ENCODE measurements at regions not wholly inside any gene's neighbourhood (a gene's known extent, or its start where the extent isn't known, plus 50 kb on each side); places are given as distances from the start of the nearest gene placed in this dataset.

GRCh38 chr4:155546451-155546850 lies 120.2 kb upstream of the GUCY1A1 start:
- DNase-seq: no peak

GRCh38 chr4:155545456-155545855 lies 121.2 kb upstream of the GUCY1A1 start:
- no peak for DNase-seq

DNA sequence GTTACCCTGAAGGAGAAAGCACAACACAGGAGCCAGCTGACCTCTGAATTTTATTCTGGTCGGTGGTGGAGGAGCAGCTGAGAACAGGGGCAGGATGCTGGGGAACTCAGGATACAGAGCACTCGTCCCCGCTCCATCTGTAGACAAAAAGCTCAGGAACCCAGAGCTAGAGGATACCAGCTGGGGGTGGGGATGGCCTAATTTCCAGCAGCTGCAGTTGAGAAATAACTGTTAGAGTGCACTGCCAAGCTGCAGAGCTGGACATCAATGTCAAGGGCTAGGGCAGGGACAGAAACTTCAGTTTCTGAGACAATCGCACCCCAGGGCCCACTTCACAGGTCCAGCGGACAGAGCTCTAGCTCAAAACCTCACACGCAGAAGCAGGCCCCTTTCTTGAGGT lies 122.1 kb upstream of the GUCY1A1 start:
- DNase-seq: no peak

DNA sequence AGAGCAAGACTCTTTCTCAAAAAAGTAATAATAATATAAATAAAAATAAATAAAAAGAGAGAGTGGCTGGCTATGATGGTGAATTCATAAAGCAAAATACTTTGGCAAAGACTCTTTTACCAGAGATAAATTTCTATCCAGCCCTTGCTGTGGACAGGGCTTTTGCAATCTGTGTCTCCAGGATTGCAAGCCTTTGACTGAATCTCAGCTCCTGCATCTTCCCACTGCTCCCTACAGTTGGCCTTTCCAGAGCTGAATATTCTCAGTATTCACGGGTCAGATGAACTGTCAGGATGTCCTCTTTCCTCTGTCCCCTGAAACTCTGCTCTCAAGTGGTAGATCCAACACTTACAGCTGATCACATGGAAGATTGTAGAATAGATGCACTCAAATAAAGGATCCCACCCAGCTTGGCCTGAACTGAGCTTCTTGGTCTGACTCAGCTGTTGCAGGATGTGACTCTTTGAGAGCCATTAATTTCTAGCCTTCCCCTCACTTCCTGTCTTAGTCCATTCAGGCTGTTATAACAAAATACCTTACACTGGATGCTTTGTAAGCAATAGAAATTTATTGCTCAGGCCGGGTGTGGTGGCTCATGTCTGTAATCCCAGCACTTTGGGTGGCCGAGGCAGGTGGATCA lies 123.4 kb upstream of the GUCY1A1 start:
- no peak for DNase-seq

DNA sequence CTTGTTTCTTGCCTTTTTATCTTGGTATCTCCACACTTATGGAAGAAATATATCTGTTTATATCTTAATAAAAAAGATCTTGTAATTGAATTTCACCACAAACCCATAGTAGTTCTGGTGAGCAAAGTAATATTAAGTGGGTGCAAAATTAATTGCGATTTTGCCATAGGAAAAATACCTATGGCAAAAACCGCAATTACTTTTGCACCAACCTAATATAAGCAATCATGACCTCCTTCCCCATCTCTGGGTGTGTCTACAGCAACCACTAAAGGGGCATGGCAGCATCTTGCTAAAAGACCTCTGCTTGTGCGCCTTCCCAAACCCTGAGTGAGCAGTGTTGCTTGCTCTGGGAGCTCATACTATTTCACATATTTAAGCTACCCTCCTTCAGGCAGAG lies 124.2 kb upstream of the GUCY1A1 start:
- DNase-seq: no peak

DNA sequence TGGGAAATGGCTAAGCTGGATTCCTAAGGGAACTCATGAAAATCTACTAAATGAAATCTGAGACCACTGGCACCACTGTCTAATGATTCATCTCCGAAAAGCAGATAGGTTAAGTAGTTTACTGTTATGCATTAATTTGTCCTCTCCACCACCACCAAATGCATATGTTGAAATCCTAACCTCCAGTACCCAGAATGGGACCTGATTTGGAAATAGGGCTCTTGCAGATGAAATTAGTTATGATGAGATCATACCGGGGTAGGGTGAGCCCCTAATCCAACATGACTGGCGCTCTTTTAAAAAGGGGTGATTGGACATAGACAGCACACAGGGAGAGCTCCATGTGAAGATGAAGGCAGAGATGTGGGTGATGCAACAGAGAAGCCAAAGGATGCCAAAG lies 124.9 kb upstream of the GUCY1A1 start:
- DNase-seq: no peak

GRCh38 chr4:155540698-155541097 lies 126.0 kb upstream of the GUCY1A1 start:
- DNase-seq: no peak

DNA sequence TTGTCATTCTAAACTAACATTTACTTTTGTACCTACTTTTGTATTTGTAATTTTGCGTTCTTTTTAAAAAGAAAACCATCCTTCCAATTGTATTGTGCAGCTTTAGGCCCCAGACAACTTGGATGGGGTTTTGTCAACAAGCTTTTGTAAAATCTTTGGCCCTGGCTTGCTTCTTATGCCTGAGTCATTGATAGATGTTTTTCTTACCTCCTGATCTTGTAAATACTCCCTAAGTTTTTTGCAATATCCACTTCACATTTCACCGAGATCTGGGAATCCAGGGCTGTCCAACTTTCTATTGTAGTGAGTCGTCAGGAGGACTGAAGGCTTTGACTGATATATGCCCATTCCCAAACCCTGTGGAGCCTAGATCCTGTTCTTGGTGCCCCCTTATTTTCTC lies 126.9 kb upstream of the GUCY1A1 start:
- DNase-seq: no peak

- no peak for DNase-seq
Measured at GRCh38 chr4:155535802-155536454, 130.7 kb upstream of the GUCY1A1 start.

GRCh38 chr4:155532373-155533085 lies 134.1 kb upstream of the GUCY1A1 start:
- DNase-seq: no peak

GRCh38 chr4:155530857-155531256 lies 135.8 kb upstream of the GUCY1A1 start:
- no peak for DNase-seq

GRCh38 chr4:155530290-155530689 lies 136.4 kb upstream of the GUCY1A1 start:
- DNase-seq: no peak

- DNase-seq: no peak
Measured at GRCh38 chr4:155529716-155530115, 136.9 kb upstream of the GUCY1A1 start.

- no peak for DNase-seq
Measured at GRCh38 chr4:155529272-155529671, 137.4 kb upstream of the GUCY1A1 start.

DNA sequence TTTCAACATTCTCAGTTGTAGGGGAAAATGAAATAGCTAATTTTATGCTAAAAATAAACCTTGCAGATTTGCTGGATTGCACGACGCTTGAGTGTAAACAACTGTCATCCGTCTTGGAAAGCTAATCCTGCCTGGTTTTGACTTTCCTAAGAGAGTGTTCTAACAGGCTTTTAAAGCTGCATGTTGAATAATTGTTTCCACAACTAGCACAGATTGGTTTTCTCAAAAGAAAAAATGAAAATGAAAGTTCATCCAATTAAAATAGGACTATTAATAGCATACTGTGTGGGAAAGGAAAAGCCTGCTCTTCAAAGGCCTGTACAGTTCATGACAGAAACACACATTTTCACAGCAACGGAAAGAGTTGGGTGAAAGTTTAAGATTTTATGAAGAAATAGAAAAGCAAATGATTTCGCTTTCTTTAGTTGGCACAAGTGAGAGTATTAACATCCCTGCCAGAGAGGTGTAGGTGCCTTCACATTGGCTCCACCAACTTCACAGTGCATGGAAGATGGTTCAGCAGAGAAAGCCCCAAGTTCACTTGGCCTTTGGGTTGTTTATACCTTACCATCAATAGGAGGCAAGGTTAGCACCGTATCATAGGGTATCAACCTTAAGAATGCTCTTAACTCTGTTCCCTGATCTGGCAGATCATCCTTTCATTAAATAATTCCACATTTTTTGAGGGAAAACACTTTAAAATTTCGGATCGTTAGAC lies 140.0 kb upstream of the GUCY1A1 start:
- DNase-seq: no peak

DNA sequence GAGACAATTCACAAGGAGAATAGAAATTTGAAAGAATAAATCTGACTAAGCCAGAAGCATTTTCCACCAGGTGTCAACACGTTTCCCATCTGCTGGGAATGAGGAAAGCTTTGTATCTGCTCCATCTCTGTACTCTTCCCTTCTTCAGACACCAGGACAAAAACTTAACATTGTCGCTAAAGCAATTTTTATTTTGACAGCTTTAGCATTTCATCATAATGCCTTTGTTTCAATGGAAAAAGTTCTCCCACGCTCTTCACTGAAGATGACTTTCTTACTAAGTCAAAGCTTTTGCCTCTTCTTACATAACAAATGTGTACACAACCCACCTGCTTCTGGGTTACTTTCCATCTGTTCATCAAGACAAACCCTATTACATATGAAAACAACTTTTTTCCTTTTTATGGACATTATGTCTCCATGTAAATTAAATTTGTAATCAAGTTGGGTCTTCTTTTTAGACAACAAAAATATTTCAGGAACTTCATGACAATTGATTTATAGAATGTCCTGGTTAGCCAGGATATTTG lies 141.7 kb upstream of the GUCY1A1 start:
- no peak for DNase-seq

DNA sequence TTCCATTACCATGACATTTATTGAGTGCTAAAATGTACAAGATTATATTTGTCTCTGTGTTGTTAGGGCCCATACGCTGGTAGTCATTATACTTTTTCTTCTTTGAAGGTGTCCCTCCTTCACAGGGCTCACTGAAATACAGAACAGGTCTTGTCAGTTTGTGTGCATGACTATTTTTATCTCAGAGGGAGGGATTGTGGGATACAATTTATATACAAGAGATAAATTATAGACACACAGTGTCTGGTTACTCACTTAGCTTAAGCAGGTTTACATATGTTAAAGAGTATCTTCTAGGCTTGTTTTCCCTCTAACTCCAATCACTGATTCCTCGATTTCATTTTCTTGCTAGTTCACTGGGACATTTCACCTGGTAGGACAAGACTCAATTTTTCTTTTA lies 143.3 kb upstream of the GUCY1A1 start:
- DNase-seq: no peak

DNA sequence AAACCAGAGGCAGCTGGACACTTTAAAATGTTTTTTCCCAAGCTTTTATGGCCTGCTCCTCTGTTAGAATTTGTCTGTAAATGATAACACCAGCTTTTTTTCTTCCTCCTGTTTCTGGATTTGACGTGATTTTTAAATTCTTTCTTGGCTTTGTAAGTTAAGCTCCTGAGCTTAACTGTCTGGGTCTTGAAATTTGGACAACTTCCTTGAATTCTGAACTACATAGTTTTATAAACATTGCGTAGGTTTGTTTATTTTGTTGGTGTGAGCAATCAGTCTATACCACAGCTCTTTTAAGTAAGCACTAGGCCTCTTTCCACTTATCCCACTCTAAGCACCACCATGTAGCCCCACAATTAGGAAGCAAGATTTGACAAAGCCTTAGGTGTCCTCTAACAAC lies 144.4 kb upstream of the GUCY1A1 start:
- DNase-seq: no peak

GRCh38 chr4:155521382-155521781 lies 144.6 kb upstream of the MAP9 start:
- no peak for DNase-seq

DNA sequence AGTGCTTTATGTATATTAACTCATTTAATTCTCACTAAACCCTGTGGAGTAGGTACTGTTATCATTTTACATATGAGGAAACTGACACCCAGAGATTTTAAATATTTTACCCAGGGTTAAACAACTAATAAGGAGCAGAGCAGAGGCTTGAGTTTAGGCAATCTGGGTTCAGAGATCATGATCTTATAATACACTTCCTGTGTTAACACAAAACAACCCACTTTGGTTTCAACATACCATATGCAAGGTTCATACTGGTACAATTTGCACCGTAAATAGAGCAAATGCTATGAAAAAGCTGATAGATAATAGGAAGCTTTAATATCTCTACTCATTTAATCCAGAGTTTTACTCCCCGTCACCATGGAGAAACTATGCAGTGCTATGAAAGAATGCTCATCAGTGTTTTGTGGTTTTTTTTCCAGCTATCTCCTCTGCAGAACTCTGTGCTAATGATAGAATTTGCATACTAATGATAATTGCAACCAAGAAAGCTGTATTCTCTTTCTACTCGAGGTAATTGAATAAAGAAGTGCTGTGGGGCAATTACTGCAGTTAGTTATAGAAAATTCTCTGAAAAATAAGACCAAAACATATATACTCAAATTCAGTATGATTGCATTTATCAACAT lies 138.8 kb upstream of the MAP9 start:
- DNase-seq: no peak

- DNase-seq: no peak
Measured at GRCh38 chr4:155514628-155515027, 137.9 kb upstream of the MAP9 start.

DNA sequence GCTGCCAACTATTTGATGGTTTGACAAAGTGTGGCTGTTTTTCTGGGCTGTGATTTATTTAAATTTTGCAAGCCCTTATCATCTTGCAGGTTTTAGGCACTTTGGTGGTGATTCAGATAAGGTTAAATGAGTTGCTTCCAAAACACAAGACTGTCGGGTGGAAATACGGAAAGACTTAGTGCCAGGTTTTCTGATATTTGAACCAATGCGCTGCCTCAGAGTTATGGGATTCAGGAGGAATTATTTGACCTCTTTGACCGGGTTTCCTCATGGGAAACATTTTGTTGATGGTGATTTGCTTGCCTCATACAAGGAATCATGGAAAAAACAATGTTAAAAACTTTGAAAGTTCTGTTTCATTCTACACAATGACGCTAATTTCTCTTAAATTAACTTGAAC lies 136.1 kb upstream of the MAP9 start:
- DNase-seq: no peak

GRCh38 chr4:155512046-155512445 lies 135.3 kb upstream of the MAP9 start:
- DNase-seq: no peak

Measured in NCI-H1694 treated with DMSO at 0.1 percent for 48 hours (cell line).